ENCODE measurements at regions not wholly inside any gene's neighbourhood (a gene's known extent, or its start where the extent isn't known, plus 50 kb on each side); places are given as distances from the start of the nearest gene placed in this dataset.

DNA sequence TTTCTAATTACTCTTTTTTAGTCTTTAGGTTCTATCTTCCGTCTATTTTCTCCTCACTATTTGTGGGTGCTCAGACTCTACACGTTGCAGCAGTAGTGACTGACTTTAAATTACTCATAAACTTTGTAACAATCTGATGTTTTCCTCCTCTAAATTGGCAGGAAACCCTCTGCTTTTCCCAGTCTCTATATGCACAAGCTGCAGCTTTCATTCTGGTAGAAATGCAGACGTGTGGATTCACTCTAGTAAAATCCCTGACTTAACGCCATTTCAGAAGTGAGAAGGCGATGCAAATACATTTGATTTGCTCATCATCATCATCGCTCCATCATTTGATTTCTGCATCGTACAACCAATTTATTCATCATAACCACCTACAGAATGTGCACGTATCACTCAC lies 561.0 kb upstream of the ZFHX3 start:
- whole genome bisulfite sequencing, result 83% methylated on average over 8 of the region's 8 CpGs
- no peak overlapping the region for H3K23ac ChIP-seq (ENCODE audit: low read length in 2 of 2)
- no peak overlapping the region for H3K18ac ChIP-seq (ENCODE audit: low read depth in 1 of 2, low read length in 2 of 2)

DNA sequence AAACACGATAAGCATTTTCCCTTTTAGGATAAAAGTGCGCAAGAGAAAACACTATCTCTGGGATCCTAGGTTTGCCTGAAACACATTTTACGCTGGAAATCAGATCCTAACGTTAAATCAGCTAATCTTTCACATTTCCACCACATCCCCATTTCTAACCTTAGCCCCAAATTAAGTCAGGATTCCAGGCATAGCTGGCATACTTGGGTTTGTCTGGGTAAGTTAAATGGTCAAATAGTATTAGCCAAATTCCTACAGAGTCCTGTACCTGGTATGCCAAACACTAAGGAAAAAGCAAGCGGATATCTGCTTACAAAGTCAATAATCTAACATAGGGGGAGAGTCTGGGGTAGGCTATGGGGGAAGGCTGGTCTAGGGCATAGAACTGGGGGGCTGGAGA lies 557.4 kb upstream of the ZFHX3 start:
- no peak overlapping the region for H4K91ac ChIP-seq (ENCODE audit: low read length)
- no peaks in the 10 kb centered on the region for H3K27me3 ChIP-seq (ENCODE audit: control insufficient read depth in 1 of 2, insufficient read depth in 1 of 2, low read length in 2 of 2)
- no peak overlapping the region for H2AK5ac ChIP-seq (ENCODE audit: low read length, severe bottlenecking)
- no peak overlapping the region for H2BK120ac ChIP-seq (ENCODE audit: low read depth, low read length)
- H3K9me3 ChIP-seq (ENCODE audit: control insufficient read depth, low read length), result no peaks in the 10 kb centered on the region
- H2BK15ac ChIP-seq (ENCODE audit: low read depth, poor library complexity, severe bottlenecking), result no peak overlapping the region
- no peak overlapping the region for H3K9ac ChIP-seq (ENCODE audit: low read length)
- H4K8ac ChIP-seq (ENCODE audit: low read length), result no peak overlapping the region
- H3K4ac ChIP-seq (ENCODE audit: low read depth in 1 of 2, low read length in 2 of 2), result no peak overlapping the region
- H3K4me3 ChIP-seq (ENCODE audit: insufficient read depth in 1 of 2, low read depth in 1 of 2, low read length in 2 of 2), result no peak overlapping the region
- no peak overlapping the region for H2BK5ac ChIP-seq (ENCODE audit: low read depth, low read length, poor library complexity, severe bottlenecking)
- DNase-seq, result no peak
- H3K4me1 ChIP-seq (ENCODE audit: control insufficient read depth, insufficient read depth, low read depth, low read length), result no peaks in the 10 kb centered on the region
- no peak overlapping the region for H2AFZ ChIP-seq (ENCODE audit: low read depth, low read length)
- H3K36me3 ChIP-seq (ENCODE audit: control insufficient read depth in 1 of 2, insufficient read depth in 2 of 2, low read depth in 1 of 2, low read length in 2 of 2), result no peaks in the 10 kb centered on the region
- no peak overlapping the region for H3K23ac ChIP-seq (ENCODE audit: low read length in 2 of 2)
- no peaks in the 10 kb centered on the region for H3K79me1 ChIP-seq (replicated peaks; ENCODE audit: low read length, poor library complexity, severe bottlenecking)
- no peak overlapping the region for H3K4me2 ChIP-seq (ENCODE audit: low read length, poor library complexity, severe bottlenecking)
- no peak overlapping the region for H3K27ac ChIP-seq (ENCODE audit: low read length, poor library complexity, severe bottlenecking)
- no peak overlapping the region for H3K14ac ChIP-seq (ENCODE audit: low read length in 2 of 2)
- H3K18ac ChIP-seq (ENCODE audit: low read depth in 1 of 2, low read length in 2 of 2), result no peak overlapping the region
- H2BK12ac ChIP-seq (ENCODE audit: low read length in 2 of 2), result no peak overlapping the region
- 89% methylated on average over 4 of the region's 5 CpGs for WGBS

More for the DNA sequence above, 561.0 kb upstream of the ZFHX3 start:
- no peak overlapping the region for H3K27ac ChIP-seq (ENCODE audit: low read length, poor library complexity, severe bottlenecking)
- no peaks in the 10 kb centered on the region for H3K4me1 ChIP-seq (ENCODE audit: control insufficient read depth, insufficient read depth, low read depth, low read length)
- no peak overlapping the region for H2AFZ ChIP-seq (ENCODE audit: low read depth, low read length)
- no peak overlapping the region for H2BK15ac ChIP-seq (ENCODE audit: low read depth, poor library complexity, severe bottlenecking)
- H4K8ac ChIP-seq (ENCODE audit: low read length), result no peak overlapping the region
- no peak overlapping the region for H2BK120ac ChIP-seq (ENCODE audit: low read depth, low read length)
- peaks cover 0 to under 1% of the 10 kb centered on the region in 2 experiments for H3K27me3 ChIP-seq (ENCODE audit: control insufficient read depth in 1 of 2, insufficient read depth in 1 of 2, low read length in 2 of 2)
- no peak overlapping the region for H3K9ac ChIP-seq (ENCODE audit: low read length)
- H2BK12ac ChIP-seq (ENCODE audit: low read length in 2 of 2), result no peak overlapping the region
- no peak overlapping the region for H4K91ac ChIP-seq (ENCODE audit: low read length)
- DNase-seq, result no peak
- H3K14ac ChIP-seq (ENCODE audit: low read length in 2 of 2), result no peak overlapping the region
- H2BK5ac ChIP-seq (ENCODE audit: low read depth, low read length, poor library complexity, severe bottlenecking), result no peak overlapping the region
- no peak overlapping the region for H3K4ac ChIP-seq (ENCODE audit: low read depth in 1 of 2, low read length in 2 of 2)
- no peaks in the 10 kb centered on the region for H3K36me3 ChIP-seq (ENCODE audit: control insufficient read depth in 1 of 2, insufficient read depth in 2 of 2, low read depth in 1 of 2, low read length in 2 of 2)
- H2AK5ac ChIP-seq (ENCODE audit: low read length, severe bottlenecking), result no peak overlapping the region
- H3K9me3 ChIP-seq (ENCODE audit: control insufficient read depth, low read length), result no peaks in the 10 kb centered on the region
- no peaks in the 10 kb centered on the region for H3K79me1 ChIP-seq (replicated peaks; ENCODE audit: low read length, poor library complexity, severe bottlenecking)
- H3K4me3 ChIP-seq (ENCODE audit: insufficient read depth in 1 of 2, low read depth in 1 of 2, low read length in 2 of 2), result no peak overlapping the region
- H3K4me2 ChIP-seq (ENCODE audit: low read length, poor library complexity, severe bottlenecking), result no peak overlapping the region

DNA sequence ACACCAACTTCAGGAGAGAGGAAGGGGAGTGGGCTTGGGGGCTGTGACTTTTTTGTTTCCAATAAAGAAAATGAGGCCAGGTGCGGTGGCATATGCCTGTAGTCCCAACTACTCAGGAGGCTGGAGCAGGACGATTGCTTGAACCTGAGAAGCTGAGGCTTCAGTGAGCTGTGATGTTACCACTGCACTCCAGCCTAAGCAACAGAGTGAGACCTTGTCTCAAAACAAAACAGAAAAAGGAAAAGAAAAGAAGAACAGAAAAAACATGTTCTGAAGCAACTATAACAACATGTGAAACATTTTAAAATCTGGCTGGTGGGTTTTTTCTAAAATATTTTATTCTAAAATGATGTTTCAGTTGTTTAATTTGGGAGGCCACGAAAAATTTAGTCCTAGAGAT lies 554.0 kb upstream of the ZFHX3 start:
- Histone ChIP-seq H2AFZ (ENCODE audit: low read depth, low read length) (no peak overlapping the region), H3K9ac (ENCODE audit: low read length) (no peak overlapping the region), H3K9me3 (ENCODE audit: control insufficient read depth, low read length) (no peaks in the 10 kb centered on the region), H2AK5ac (ENCODE audit: low read length, severe bottlenecking) (no peak overlapping the region), H3K4ac (ENCODE audit: low read depth in 1 of 2, low read length in 2 of 2) (no peak overlapping the region), H3K27ac (ENCODE audit: low read length, poor library complexity, severe bottlenecking) (no peak overlapping the region), H3K4me1 (ENCODE audit: control insufficient read depth, insufficient read depth, low read depth, low read length) (no peaks in the 10 kb centered on the region), H4K91ac (ENCODE audit: low read length) (no peak overlapping the region), H3K18ac (ENCODE audit: low read depth in 1 of 2, low read length in 2 of 2) (no peak overlapping the region), H2BK5ac (ENCODE audit: low read depth, low read length, poor library complexity, severe bottlenecking) (no peak overlapping the region), H3K4me3 (ENCODE audit: insufficient read depth in 1 of 2, low read depth in 1 of 2, low read length in 2 of 2) (no peak overlapping the region), H3K79me1 (replicated peaks; ENCODE audit: low read length, poor library complexity, severe bottlenecking) (no peaks in the 10 kb centered on the region), H2BK120ac (ENCODE audit: low read depth, low read length) (no peak overlapping the region), H2BK15ac (ENCODE audit: low read depth, poor library complexity, severe bottlenecking) (no peak overlapping the region), H4K8ac (ENCODE audit: low read length) (no peak overlapping the region), H3K36me3 (ENCODE audit: control insufficient read depth in 1 of 2, insufficient read depth in 2 of 2, low read depth in 1 of 2, low read length in 2 of 2) (no peaks in the 10 kb centered on the region), H3K27me3 (ENCODE audit: control insufficient read depth in 1 of 2, insufficient read depth in 1 of 2, low read length in 2 of 2) (no peaks in the 10 kb centered on the region), H3K4me2 (ENCODE audit: low read length, poor library complexity, severe bottlenecking) (no peak overlapping the region), H3K14ac (ENCODE audit: low read length in 2 of 2) (no peak overlapping the region), H3K23ac (ENCODE audit: low read length in 2 of 2) (no peak overlapping the region), H2BK12ac (ENCODE audit: low read length in 2 of 2) (no peak overlapping the region)
- 66% methylated on average over 3 of the region's 3 CpGs for WGBS
- DNase-seq, result no peak

DNA sequence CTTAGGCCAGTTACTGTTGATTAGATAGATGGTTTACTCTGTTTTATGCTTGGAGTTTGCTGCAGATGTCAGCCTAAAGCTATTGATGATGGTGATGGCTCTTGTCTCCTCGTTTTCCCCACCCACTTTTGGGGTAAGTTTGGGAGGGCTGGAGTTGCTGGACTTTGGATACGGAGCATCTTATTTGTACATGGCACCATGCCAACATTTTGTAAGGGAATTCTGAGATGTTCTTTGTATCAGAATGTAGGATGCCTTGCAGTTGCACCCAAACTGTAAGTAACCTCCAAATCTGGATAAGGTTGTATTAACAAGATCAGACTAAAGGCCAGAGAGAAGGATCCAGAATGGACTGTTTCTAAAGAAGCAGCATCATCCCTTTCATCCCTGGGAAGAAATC lies 551.9 kb upstream of the ZFHX3 start:
- Histone ChIP-seq H2AK5ac (ENCODE audit: low read length, severe bottlenecking) (no peak overlapping the region), H2BK15ac (ENCODE audit: low read depth, poor library complexity, severe bottlenecking) (no peak overlapping the region), H4K91ac (ENCODE audit: low read length) (no peak overlapping the region), H3K36me3 (ENCODE audit: control insufficient read depth in 1 of 2, insufficient read depth in 2 of 2, low read depth in 1 of 2, low read length in 2 of 2) (no peaks in the 10 kb centered on the region), H3K4me1 (ENCODE audit: control insufficient read depth, insufficient read depth, low read depth, low read length) (no peaks in the 10 kb centered on the region), H3K14ac (ENCODE audit: low read length in 2 of 2) (no peak overlapping the region), H3K18ac (ENCODE audit: low read depth in 1 of 2, low read length in 2 of 2) (no peak overlapping the region), H3K4me3 (ENCODE audit: insufficient read depth in 1 of 2, low read depth in 1 of 2, low read length in 2 of 2) (no peak overlapping the region), H2AFZ (ENCODE audit: low read depth, low read length) (no peak overlapping the region), H3K4me2 (ENCODE audit: low read length, poor library complexity, severe bottlenecking) (no peak overlapping the region), H3K23ac (ENCODE audit: low read length in 2 of 2) (no peak overlapping the region), H3K79me1 (replicated peaks; ENCODE audit: low read length, poor library complexity, severe bottlenecking) (no peaks in the 10 kb centered on the region), H2BK120ac (ENCODE audit: low read depth, low read length) (no peak overlapping the region), H2BK12ac (ENCODE audit: low read length in 2 of 2) (no peak overlapping the region), H3K9me3 (ENCODE audit: control insufficient read depth, low read length) (peaks cover 5% of the 10 kb centered on the region), H4K8ac (ENCODE audit: low read length) (no peak overlapping the region), H3K27ac (ENCODE audit: low read length, poor library complexity, severe bottlenecking) (no peak overlapping the region), H3K9ac (ENCODE audit: low read length) (no peak overlapping the region), H3K4ac (ENCODE audit: low read depth in 1 of 2, low read length in 2 of 2) (no peak overlapping the region), H3K27me3 (ENCODE audit: control insufficient read depth in 1 of 2, insufficient read depth in 1 of 2, low read length in 2 of 2) (no peaks in the 10 kb centered on the region), H2BK5ac (ENCODE audit: low read depth, low read length, poor library complexity, severe bottlenecking) (no peak overlapping the region)
- no peak for DNase-seq
- 57% methylated on average over 2 of the region's 2 CpGs for WGBS

Measured in mesenchymal stem cell (in vitro differentiated cells and primary cell).